HG03045 (cell line): ENCODE measurements at regions not wholly inside any gene's neighbourhood (a gene's known extent, or its start where the extent isn't known, plus 50 kb on each side); places are given as distances from the start of the nearest gene placed in this dataset.
"Not testable (repeated sequence)": the region's sequence is repeated elsewhere in the genome, so short reads cannot be mapped to it uniquely, and the experiment has no call there.

Experiments used
- ATAC-seq: cut with Tn5 transposase; IDR thresholded peaks from one replicate; pipeline ENCODE4 v1.9.1; 2021; ENCODE audit warnings: mild to moderate bottlenecking, moderate library complexity; ENCODE audit not compliant: unreplicated experiment

GRCh38 chr5:96321345-96321744 lies 111.7 kb downstream of the PCSK1 start:
- no peak for ATAC-seq

DNA sequence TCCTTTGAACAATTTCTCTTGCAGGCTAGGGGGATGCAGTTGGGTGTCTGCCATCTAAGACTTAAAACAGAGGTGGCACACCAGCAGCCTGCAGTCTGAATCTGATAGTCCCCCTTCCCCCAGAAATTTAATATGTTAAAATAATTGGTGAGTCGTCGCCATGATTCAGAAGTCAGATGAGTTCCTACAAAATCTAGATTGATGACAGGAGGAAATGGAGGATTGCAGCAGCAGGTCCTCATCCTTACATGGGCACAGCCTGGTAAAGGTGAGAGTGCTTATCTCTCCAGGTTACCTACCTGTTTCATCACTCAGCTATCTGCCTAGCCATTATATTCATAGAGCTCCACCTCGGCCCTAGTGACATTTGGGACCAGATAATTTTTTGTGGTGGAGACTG lies 112.3 kb downstream of the PCSK1 start:
- ATAC-seq: no peak

DNA sequence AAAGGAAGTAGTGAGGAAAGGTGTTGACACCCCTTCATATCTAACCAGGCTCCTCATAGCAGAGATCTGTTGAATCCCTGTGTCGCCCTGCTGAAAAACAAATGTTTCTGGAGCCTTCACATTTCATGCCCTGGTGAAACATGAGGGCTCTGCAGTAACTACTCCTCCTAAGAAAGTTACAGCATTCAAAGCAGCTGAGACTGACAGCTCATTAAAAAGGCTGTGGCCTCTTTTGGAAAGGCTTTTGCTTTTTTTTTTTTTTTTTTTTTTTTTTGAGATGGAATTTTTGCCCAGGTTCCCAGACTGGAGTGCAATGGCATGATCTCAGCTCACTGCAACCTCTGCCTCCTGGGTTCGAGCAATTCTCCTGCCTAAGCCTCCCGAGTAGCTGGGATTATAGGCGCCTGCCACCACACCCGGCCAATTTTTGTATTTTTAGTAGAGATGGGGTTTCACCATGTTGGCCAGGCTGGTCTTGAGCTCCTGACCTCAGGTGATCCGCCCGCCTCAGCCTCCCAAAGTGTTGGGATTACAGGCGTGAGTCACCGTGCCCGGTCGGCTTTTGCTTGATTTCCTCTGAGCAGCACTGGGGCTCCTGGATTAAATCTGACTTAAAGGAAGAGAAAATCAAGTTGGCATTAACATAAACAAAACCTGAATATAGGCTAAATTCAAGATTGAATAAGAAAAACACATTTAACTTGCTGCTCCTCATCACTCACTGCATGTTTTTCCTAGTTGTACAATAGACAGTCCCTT lies 112.9 kb downstream of the PCSK1 start:
- ATAC-seq: not testable (repeated sequence)

DNA sequence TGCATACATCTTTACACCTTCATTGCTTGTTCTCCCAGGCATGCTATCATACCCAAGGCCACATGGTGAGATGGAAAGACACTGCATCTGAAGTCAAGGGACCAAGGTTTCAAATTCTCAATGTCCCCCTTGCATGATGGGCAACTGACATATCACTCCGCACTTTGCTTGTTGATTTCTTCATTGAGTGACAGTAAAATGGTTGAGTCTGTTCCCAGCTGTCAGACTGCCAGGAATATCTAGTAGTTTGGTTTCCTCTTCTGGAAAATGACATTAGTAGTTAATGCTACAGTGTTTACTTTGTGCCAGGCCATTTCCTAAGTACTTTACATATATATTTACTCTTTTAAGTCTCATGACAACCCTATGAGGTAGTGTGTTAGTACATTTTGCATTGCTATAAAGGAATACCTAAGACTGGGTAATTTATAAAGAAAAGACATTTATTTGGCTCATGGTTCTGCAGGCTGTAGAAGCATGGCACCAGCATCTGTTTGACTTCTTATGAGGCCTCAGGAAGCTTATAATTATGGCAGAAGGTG lies 114.4 kb downstream of the PCSK1 start:
- ATAC-seq: no peak

DNA sequence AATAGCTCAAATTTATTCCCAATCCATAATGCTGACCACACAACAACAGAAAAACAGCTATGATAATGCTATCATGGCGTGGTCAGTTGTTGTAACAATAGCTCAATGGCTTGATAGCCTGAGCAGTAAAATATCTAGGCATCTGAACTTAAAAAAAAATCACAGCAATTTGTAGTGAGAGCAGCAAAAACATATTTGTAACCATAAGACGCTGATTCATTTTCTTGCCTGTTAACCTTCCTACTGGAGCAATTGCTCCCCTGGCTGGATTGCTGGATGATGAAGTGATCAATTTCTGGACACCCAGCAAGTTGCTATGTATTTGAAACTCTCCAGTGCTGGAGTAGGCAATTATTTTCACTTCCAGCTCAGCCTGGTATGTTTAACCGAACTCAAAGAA lies 115.1 kb downstream of the PCSK1 start:
- ATAC-seq: no peak

GRCh38 chr5:96316487-96316886 lies 116.6 kb downstream of the PCSK1 start:
- no peak for ATAC-seq

DNA sequence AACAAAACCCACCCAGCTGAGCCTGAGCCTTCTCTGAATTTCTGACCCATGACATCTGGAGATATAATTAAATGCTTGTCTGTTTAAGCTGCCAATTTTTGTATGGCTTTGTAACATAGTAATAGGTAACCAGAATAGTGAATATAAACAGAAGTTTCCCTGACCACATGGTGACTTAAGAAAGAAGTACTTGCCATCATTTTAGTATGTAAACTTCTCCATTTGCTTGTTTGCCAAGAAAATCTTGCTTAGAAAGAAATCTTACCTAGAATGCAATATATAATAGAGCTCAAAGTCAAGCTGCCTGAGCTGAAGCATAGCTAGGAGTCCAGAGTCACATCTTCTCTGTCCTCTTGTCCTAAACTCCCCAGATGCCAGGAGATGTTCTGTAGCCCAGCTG lies 117.0 kb downstream of the PCSK1 start:
- no peak for ATAC-seq

DNA sequence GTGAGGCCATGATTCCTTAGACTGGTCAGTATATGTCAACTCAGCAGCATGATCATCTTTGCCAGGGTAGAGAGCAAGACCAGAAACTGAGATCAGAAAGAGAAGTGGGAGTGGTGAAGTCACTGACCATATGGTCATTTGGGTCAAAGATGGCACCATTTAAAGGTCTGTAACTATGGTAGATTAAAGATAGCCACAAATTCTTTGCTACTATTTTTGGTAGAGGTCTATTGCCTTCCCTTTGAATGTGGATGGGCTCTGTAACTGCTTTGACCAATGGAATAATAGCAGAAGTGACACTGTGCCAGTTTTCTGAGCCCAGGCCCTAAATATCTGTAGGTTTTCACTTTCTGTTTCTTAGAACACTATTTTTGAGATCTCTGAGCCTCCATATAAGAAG lies 117.6 kb downstream of the PCSK1 start:
- no peak for ATAC-seq

DNA sequence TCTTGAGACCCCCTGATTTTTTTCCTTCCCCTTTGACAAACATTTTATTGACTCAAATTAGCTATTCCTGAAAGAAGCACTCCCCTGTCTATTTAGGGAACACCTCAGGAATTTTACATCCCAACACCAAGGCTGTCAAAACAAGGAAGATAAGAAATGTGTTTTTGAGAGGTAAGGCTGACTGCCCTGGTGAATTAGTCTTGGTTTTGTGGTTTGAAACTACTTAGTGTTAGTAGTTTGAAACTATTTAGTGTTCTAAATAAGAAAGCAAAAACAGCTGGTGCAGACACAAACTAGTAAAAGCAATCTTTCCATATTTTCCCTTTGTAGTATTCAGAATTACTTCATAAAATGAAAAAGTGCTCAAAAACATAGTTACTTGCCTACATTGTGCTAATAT lies 120.7 kb downstream of the PCSK1 start:
- ATAC-seq: no peak

DNA sequence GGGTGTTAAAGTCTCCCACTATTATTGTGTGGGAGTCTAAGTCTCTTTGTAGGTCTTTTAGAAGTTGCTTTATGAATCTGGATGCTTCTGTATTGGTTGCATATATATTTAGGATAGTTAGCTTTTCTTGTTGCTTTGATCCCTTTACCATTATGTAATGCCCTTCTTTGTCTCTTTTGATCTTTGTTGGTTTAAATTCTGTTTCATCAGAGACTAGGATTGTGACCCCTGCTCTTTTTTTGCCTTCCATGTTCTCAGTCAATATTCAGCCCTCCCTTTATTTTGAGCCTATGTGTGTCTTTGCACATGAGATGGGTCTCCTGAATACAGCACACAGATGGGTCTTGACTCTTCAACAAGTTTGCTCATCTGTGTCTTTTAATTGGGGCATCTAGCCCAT lies 126.0 kb downstream of the PCSK1 start:
- ATAC-seq: not testable (repeated sequence)

- no peak for ATAC-seq
Observed at GRCh38 chr5:96302174-96302738, 130.8 kb downstream of the PCSK1 start.

DNA sequence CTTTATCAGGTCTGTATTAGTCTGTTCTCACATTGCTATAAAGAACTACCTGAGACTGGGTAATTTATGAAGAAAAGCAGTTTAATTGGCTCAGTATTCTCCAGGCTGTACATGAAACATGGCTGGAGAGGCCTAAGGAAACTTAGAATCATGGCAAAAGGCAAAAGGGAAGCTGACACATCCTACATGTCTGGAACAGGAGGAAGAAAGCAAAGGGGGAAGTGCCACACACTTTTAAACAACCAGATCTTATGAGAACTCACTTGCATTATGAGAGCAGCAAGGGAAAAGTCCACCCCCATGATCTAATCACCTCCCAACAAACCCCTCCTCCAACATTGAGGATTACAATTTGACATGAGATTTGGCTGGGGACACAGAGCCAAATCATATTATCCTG lies 132.1 kb downstream of the PCSK1 start:
- ATAC-seq: no peak

DNA sequence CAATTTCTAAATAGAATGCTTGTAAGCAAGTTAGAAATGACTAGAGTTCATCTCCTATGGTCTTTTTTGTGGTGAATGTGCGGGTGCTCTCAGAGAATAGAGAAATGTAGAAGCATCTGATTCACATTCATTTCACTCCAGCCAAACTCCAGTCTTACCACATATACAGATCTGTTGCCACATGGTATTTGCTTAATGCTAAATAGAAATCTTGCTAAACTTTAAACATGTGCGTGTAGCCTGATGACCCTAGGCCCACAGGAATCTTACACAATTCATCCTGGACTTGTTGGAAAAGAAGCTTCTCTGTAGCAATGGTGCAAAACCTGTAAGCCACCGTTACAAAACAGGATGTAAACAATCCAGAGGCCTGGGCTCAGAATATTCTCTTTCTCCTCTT lies 135.2 kb downstream of the PCSK1 start:
- ATAC-seq: no peak

GRCh38 chr5:96297290-96297689 lies 135.8 kb downstream of the PCSK1 start:
- no peak for ATAC-seq

DNA sequence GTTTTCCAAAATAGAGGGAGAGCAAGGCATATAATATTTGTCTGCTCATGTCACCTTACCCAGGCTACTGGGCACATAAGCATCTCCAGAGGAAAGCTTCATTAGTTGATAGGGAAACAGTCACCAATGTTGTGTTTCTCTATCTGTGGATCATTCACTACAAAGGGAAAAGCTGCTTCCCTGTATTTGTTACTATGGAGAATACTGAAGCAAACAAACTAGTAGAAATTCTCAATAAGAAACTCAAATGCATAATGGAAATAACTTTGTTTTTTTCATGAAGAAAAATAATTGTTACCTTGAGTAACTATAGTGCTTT lies 138.2 kb downstream of the PCSK1 start:
- no peak for ATAC-seq

DNA sequence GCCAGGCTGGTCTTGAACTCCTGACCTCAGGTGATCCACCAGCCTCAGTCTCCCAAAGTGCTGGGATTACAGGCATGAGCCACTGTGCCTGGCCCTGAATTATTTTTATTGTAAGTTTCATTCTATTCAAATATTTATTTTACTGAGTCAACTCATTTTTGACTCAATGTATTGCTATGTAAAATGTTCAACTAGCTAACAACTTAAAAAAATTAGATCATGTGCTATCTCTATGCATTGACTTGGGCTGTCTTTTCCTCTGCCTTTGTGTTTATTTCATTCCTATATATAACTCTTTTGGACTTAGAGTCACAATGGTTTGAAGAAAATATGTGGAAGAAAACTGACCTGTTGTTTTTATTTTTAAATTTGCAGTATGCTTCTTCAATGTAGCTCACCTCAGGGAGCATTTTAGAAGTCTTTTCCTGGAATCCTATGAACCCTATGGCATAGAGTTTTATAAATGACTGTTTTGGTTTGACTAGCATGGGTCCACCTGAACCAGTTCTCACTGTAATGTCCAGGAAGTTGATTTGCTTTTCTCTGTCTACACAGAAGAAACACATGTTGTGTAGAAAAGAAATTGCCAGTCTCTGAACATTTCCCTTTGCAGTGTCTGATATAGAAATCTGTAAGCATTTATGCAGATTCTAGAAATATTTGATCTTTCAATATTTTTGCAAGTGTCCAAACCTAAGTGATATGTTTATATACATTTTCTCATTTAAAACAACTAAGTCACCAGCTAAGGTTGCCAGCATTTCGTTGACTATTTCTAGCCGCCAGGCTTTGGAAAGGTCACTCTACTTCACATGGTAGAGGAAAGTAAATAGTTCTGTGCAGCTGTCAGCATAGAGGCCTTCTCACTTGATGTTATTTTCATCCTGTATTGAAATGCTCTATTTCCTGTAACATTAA lies 138.8 kb downstream of the PCSK1 start:
- no peak for ATAC-seq

- no peak for ATAC-seq
Observed at GRCh38 chr5:96292582-96293247, 140.3 kb downstream of the PCSK1 start.

- ATAC-seq: not testable (repeated sequence)
Observed at GRCh38 chr5:96289287-96289686, 143.8 kb downstream of the PCSK1 start.

GRCh38 chr5:96288845-96289185 lies 144.2 kb downstream of the PCSK1 start:
- no peak for ATAC-seq

DNA sequence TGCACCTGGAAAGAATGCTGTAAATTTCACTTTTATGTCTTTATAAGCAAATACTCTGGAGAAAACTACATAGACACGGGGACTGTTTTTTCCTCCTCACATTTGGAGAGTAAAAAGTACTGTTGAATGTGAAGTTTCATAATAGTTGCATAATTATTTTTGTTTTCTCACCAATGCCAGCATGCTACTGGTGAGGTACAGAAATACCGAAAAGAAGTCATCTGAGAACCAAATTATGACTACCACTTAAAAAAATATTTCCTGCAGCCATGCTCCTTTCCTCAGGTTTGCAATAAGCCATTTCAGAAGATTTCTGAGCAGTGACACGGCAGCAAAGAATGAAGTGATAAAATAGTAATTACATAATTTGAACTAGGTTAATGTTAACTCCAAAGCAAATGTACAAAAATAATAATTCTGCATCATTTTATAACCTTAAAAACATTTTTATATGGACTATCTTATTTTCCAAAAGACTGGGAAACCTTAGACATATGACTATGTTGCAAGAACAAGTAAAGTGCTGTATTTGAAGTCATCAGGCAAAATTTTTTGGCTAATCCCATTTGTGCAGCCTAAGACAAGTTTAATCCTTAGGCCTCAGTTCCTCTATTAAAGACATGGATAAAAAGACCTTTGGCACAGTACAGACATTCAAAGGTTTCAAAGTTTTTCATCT lies 144.7 kb downstream of the PCSK1 start:
- no peak for ATAC-seq

- no peak for ATAC-seq
Observed at GRCh38 chr5:96287136-96287535, 145.9 kb downstream of the PCSK1 start.
